ENCODE measurements at regions not wholly inside any gene's neighbourhood (a gene's known extent, or its start where the extent isn't known, plus 50 kb on each side); places are given as distances from the start of the nearest gene placed in this dataset.

- TF ChIP-seq CTCF (IDR thresholded peaks at IDR 0.05) (no peak), EZH2 (IDR thresholded peaks at IDR 0.05; ENCODE audit: borderline replicate concordance, insufficient read depth, low read depth, low read length, poor library complexity, severe bottlenecking) (no peak)
Measured at GRCh38 chr22:25510876-25511275, 53.6 kb upstream of the GRK3 start.

All from B cell (primary cell).